ENCODE measurements at regions not wholly inside any gene's neighbourhood (a gene's known extent, or its start where the extent isn't known, plus 50 kb on each side); places are given as distances from the start of the nearest gene placed in this dataset.
"Not testable (repeated sequence)": the region's sequence is repeated elsewhere in the genome, so short reads cannot be mapped to it uniquely, and the experiment has no call there.

DNA sequence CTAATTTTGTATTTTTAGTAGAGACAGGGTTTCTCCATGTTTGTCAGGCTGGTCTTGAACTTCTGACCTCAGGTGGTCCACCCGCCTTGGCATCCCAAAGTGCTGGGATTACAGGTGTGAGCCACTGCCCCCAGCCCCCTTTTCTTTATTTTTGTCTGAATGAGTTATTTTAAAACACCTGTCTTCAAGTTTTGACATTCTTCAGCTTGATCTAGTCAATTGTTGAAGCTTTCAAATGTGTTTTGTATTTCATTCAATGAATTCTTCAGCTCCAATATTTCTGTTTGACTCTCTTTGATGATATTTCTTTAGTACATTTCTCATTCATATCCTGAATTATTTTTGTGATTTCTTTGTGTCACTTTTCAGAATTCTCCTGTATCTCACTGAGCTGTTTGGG lies 486.2 kb downstream of the DMAC1 start:
- no peak for TF ChIP-seq CTCF (IDR thresholded peaks at IDR 0.05; ENCODE audit: low read depth, low read length)
- DNase-seq (ENCODE audit: extremely low read depth, low read depth): no peak

DNA sequence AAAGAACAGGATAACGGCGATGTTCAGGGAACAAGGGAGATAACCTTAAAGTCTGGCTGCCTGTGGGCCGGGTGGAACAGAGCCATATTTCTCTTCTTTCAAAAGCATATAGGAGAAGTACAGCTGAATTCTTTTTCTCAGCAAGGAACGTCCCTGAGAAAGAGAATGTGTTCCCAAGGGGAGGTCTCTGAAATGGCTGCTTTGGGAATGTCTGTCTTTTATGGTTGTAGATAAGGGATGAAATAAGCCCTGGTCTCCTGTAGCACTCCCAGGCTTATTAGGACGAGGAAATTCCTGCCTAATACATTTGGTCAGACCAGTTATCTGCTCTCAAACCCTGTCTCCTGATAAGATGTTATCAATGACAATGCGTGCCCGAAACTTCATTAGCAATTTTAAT lies 490.5 kb downstream of the DMAC1 start:
- DNase-seq (ENCODE audit: extremely low read depth, low read depth): not testable (repeated sequence)

GRCh38 chr9:7305677-7306076 lies 493.9 kb downstream of the DMAC1 start:
- no peak for DNase-seq (ENCODE audit: extremely low read depth, low read depth)
- TF ChIP-seq CTCF (IDR thresholded peaks at IDR 0.05; ENCODE audit: low read depth, low read length): no peak

GRCh38 chr9:7304627-7304995 lies 495.0 kb downstream of the DMAC1 start:
- TF ChIP-seq CTCF (IDR thresholded peaks at IDR 0.05; ENCODE audit: low read depth, low read length): no peak
- no peak for DNase-seq (ENCODE audit: extremely low read depth, low read depth)

DNA sequence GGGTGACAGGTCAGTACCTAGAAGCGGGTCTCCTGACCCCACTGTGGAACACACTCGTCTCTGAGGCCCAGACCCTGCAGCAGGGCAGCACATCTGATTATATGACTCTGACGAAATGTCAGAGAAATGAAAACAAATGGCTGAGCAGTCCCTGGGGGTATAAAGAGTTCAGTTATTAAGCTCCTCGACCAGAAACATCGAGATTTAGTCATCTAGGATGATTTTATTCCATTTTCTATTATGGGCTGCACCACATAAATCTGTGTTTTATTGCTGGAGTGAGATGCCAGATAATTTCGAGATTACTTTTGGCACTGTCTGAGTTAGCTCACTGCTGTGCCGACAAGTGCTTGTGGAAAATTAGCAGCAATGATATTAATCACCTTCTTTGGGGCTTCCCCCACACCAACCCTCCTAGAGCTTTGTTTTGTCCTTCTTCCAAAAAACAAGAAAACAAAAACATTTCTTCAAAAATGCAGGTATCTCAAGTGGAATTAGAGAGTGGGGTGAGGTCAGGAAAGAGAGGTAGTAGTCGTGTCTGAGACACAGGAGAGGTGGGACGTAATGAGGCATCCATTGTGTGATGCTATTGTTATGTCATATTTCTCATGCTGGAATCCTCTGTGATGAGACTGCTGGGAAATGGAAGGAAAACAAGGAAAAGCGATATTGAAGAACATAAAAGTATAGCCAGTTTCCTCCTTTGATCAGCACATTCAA lies 495.5 kb downstream of the DMAC1 start:
- TF ChIP-seq CTCF (IDR thresholded peaks at IDR 0.05; ENCODE audit: low read depth, low read length): no peak
- no peak for DNase-seq (ENCODE audit: extremely low read depth, low read depth)

- no peak for TF ChIP-seq CTCF (IDR thresholded peaks at IDR 0.05; ENCODE audit: low read depth, low read length)
- DNase-seq (ENCODE audit: extremely low read depth, low read depth): no peak
Observed at GRCh38 chr9:7300484-7300883, 499.1 kb downstream of the DMAC1 start.

GRCh38 chr9:7298123-7298522 lies 501.5 kb downstream of the DMAC1 start:
- TF ChIP-seq CTCF (IDR thresholded peaks at IDR 0.05; ENCODE audit: low read depth, low read length): no peak
- no peak for DNase-seq (ENCODE audit: extremely low read depth, low read depth)

- DNase-seq (ENCODE audit: extremely low read depth, low read depth): no peak
- TF ChIP-seq CTCF (IDR thresholded peaks at IDR 0.05; ENCODE audit: low read depth, low read length): no peak
Observed at GRCh38 chr9:7297521-7297920, 502.1 kb downstream of the DMAC1 start.
